OCI-LY3 (cell line): ENCODE measurements at regions not wholly inside any gene's neighbourhood (a gene's known extent, or its start where the extent isn't known, plus 50 kb on each side); places are given as distances from the start of the nearest gene placed in this dataset.

Source experiments
- H2AFZ ChIP-seq: fragments of 200-600, 300-600 bp; shearing (Covaris generic); 2 replicates; pipeline ENCODE4 v1.6.0; 2014; ENCODE audit warnings: antibody characterized with exemption, low read depth, low read length
- H3K27ac ChIP-seq: fragments of 200-600, 300-600 bp; sonication (generic); 2 replicates; pipeline ENCODE4 v1.5.1; 2014; ENCODE audit warnings: mild to moderate bottlenecking, low read length, moderate library complexity, mixed read lengths
- H3K27me3 ChIP-seq: fragments of 200-600, 300-600 bp; sonication (generic); 2 replicates; pipeline ENCODE4 v1.6.1; 2014; ENCODE audit warnings: low read depth, low read length, mixed read lengths
- H3K36me3 ChIP-seq: fragments of 200-600, 300-600 bp; sonication (generic); replicated peaks from 2 replicates; pipeline ENCODE3; 2014; ENCODE audit warnings: low read depth, low read length, mixed read lengths
- H3K4me1 ChIP-seq: fragments of 300-600, 200-600 bp; sonication (generic); 2 replicates; pipeline ENCODE4 v1.6.1; 2014; ENCODE audit warnings: low read length, mixed read lengths
- H3K4me2 ChIP-seq: fragments of 200-600, 300-600 bp; sonication (generic); 2 replicates; pipeline ENCODE4 v1.6.1; 2014; ENCODE audit warnings: low read length, mixed read lengths
- H3K4me3 ChIP-seq: fragments of 300-600, 200-600 bp; sonication (generic); 2 replicates; pipeline ENCODE4 v1.5.1; 2014; ENCODE audit warnings: antibody characterized with exemption, mild to moderate bottlenecking, low read length, moderate library complexity
- H3K79me2 ChIP-seq: fragments of 300-600, 200-600 bp; shearing (Covaris generic); 2 replicates; pipeline ENCODE4 v1.6.1; 2014; ENCODE audit warnings: mild to moderate bottlenecking, low read length, mixed read lengths
- H3K9ac ChIP-seq: fragments of 300-600, 200-600 bp; shearing (Covaris generic); 2 replicates; pipeline ENCODE4 v1.6.0; 2014; ENCODE audit warnings: mild to moderate bottlenecking, low read length, moderate library complexity
- H3K9me3 ChIP-seq: fragments of 200-600, 300-600 bp; shearing (Covaris generic); 2 replicates; pipeline ENCODE4 v1.6.1; 2014; ENCODE audit warnings: low read length, mixed read lengths; ENCODE audit not compliant: insufficient read depth
- H4K20me1 ChIP-seq: fragments of 200-600, 300-600 bp; sonication (generic); 2 replicates; pipeline ENCODE4 v1.6.1; 2016; ENCODE audit warnings: low read length, mixed read lengths; ENCODE audit not compliant: insufficient read depth
- EZH2phosphoT487 ChIP-seq: fragments of 200-600 bp; shearing (Covaris generic); IDR thresholded peaks from 2 replicates; pipeline ENCODE4 v1.6.1; 2018; ENCODE audit warnings: antibody characterized with exemption, mixed run types, low read depth
- TF ChIP-seq, protein P1 (sequence below): fragments of 200-600, 300-600 bp; sonication (generic); IDR thresholded peaks from 2 replicates; pipeline ENCODE4 v1.5.1; 2014; ENCODE audit warnings: antibody characterized with exemption, low read length, low read depth

DNA sequence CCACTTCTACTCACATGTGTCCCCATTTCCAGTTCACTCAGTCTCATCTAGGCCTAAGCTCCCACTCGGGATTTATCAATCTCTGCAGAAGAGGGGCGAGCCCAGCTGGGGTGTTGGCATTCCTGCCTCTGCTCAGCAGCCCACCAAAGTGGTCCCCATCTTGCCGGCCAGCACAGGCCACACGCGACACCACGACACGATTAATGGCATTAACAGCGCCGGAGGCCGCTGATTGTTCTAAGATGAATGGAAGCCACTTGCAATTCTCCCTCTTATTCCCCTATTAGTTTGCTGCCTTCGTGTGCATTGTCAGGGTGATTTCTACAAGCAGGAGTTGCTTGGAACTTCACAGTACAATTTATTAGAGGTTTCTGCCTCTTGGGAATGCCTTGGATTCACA is 477.3 kb downstream of the SHQ1 start:
- H3K4me1 ChIP-seq: no peaks in the 10 kb centered on the region
- TF ChIP-seq, protein P1, sequence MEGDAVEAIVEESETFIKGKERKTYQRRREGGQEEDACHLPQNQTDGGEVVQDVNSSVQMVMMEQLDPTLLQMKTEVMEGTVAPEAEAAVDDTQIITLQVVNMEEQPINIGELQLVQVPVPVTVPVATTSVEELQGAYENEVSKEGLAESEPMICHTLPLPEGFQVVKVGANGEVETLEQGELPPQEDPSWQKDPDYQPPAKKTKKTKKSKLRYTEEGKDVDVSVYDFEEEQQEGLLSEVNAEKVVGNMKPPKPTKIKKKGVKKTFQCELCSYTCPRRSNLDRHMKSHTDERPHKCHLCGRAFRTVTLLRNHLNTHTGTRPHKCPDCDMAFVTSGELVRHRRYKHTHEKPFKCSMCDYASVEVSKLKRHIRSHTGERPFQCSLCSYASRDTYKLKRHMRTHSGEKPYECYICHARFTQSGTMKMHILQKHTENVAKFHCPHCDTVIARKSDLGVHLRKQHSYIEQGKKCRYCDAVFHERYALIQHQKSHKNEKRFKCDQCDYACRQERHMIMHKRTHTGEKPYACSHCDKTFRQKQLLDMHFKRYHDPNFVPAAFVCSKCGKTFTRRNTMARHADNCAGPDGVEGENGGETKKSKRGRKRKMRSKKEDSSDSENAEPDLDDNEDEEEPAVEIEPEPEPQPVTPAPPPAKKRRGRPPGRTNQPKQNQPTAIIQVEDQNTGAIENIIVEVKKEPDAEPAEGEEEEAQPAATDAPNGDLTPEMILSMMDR: no peak
- no peak for TF ChIP-seq EZH2phosphoT487
- no peaks in the 10 kb centered on the region for H3K9me3 ChIP-seq
- no peak overlapping the region for H3K9ac ChIP-seq
- no peaks in the 10 kb centered on the region for H3K79me2 ChIP-seq
- peaks cover 4% of the 10 kb centered on the region for H3K36me3 ChIP-seq
- no peak overlapping the region for H3K4me3 ChIP-seq
- H3K4me2 ChIP-seq: no peak overlapping the region
- H4K20me1 ChIP-seq: no peaks in the 10 kb centered on the region
- no peak overlapping the region for H2AFZ ChIP-seq
- H3K27me3 ChIP-seq: peaks cover 7% of the 10 kb centered on the region; the same call in 1 of the 2 replicates
- no peak overlapping the region for H3K27ac ChIP-seq

DNA sequence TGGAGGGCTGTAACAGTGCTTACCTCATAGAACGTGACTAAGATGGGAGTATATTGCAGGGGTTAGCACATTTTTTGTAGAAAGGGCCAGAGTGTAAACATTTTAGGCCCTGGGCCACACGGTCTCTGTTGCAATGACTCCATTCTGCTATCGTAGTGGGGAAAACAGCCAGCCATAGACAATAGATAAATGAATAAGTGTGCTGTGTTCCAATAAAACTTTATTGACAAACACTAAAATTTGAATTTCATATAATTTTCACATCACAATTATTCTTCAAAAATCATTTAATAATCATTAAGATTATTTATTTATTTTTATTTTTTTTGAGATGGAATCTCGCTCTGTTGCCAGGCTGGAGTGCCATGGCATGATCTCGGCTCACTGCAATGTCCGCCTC is 478.6 kb downstream of the SHQ1 start:
- no peaks in the 10 kb centered on the region for H3K9me3 ChIP-seq
- H4K20me1 ChIP-seq: no peaks in the 10 kb centered on the region
- TF ChIP-seq EZH2phosphoT487: no peak
- TF ChIP-seq, protein P1: no peak
- H3K27me3 ChIP-seq: peaks cover 9% of the 10 kb centered on the region; the same call in 1 of the 2 replicates
- no peak overlapping the region for H3K9ac ChIP-seq
- no peak overlapping the region for H3K4me2 ChIP-seq
- no peaks in the 10 kb centered on the region for H3K36me3 ChIP-seq
- H3K27ac ChIP-seq: no peak overlapping the region
- H3K79me2 ChIP-seq: no peaks in the 10 kb centered on the region
- H2AFZ ChIP-seq: no peak overlapping the region
- H3K4me1 ChIP-seq: no peaks in the 10 kb centered on the region
- H3K4me3 ChIP-seq: no peak overlapping the region

DNA sequence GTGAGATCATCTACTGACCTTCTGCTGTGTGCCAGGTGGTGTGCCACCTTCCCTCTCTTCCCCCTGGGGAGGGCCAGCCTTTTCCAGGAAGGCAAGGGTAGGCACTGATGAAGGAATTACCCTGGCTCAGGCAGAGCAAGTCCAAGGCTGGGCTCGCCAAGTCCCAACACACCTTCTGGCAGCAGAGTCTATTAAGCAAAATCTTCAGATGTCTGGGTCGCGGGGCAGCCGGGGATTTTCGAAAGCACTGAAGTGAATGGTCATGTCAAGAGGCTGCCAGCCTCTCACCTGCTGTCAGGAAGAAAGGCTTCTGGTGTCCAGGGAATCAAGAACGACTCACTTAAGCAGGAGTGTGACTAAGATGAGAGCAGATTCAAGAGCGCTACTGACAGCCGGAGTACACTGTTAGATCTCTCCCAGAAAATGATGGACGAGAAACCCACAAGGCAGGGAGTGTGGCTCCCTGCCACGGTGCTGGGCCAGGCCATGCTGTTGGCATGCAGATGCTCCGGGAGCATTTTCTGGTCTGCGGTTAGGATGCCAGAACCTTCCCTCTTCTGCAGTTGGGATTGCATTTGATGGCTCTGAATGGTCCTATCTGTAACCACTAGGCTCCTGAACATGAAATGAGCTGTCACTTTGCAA is 479.8 kb downstream of the SHQ1 start:
- Histone ChIP-seq H3K79me2 (no peaks in the 10 kb centered on the region), H3K4me1 (no peaks in the 10 kb centered on the region), H4K20me1 (no peaks in the 10 kb centered on the region), H2AFZ (no peak overlapping the region), H3K36me3 (no peaks in the 10 kb centered on the region), H3K27me3 (peaks cover 14% of the 10 kb centered on the region; the same call in 1 of the 2 replicates), H3K27ac (no peak overlapping the region), H3K9me3 (no peaks in the 10 kb centered on the region), H3K4me2 (no peak overlapping the region), H3K9ac (no peak overlapping the region), H3K4me3 (no peak overlapping the region)
- TF ChIP-seq, protein P1: no peak
- no peak for TF ChIP-seq EZH2phosphoT487

DNA sequence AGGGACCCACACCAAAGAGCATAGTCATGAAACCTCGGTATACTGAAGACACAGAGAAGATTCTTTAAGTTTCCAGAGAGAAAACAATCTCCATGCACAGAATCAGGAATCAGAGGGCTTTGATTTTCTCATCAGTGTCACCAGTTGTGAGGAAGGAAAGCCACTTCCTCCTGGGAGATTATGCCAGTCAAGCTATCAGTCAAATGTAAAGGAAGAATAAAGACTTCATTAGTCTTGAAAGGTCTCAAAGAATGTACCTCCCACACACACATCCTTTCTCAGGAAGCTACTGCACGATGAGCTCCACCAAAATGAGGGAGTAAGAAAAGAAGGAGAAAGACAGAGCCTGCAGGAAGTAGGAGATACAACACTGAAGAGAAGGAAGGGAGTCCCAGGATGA is 486.3 kb downstream of the SHQ1 start:
- H3K9me3 ChIP-seq: no peaks in the 10 kb centered on the region
- H2AFZ ChIP-seq: no peak overlapping the region
- H3K79me2 ChIP-seq: no peaks in the 10 kb centered on the region
- no peak overlapping the region for H3K4me2 ChIP-seq
- H3K27ac ChIP-seq: no peak overlapping the region
- H4K20me1 ChIP-seq: no peaks in the 10 kb centered on the region
- H3K27me3 ChIP-seq: peaks cover 56% of the 10 kb centered on the region
- no peak overlapping the region for H3K4me3 ChIP-seq
- no peaks in the 10 kb centered on the region for H3K4me1 ChIP-seq
- H3K9ac ChIP-seq: no peak overlapping the region
- no peak for TF ChIP-seq EZH2phosphoT487
- TF ChIP-seq, protein P1: no peak
- H3K36me3 ChIP-seq: no peaks in the 10 kb centered on the region
